ENCODE measurements at regions not wholly inside any gene's neighbourhood (a gene's known extent, or its start where the extent isn't known, plus 50 kb on each side); places are given as distances from the start of the nearest gene placed in this dataset.

DNA sequence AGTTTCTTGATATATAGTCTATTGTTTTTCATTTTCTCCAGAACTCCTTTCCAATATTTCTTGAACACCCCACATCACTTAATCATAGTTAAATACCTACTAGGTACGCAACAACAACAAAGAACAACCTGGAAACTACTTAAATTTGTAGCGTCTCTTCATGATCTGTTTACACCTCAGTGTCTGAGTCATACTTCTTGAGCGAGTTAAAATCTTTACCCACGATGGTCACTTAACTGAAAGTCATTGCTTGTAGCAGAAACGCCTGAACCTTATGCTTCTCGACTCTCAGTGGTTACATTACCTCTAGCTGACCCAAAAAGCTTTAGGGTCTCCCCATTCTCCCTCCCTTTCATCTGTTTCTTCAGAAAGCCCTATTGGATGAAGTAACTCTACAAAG lies 131.3 kb downstream of the EN1 start:
- H3K9me3 ChIP-seq (replicated peaks; ENCODE audit: control insufficient read depth, insufficient read depth, low read depth, low read length): no peaks in the 10 kb centered on the region
- no peaks in the 10 kb centered on the region for H3K9me1 ChIP-seq (ENCODE audit: control insufficient read depth, insufficient read depth, low read length)
- TF ChIP-seq JUND (IDR thresholded peaks at IDR 0.05; ENCODE audit: borderline replicate concordance, low read depth, low read length): peak; percentile 66
- TF ChIP-seq JUND (tag; IDR thresholded peaks at IDR 0.05; ENCODE audit: borderline replicate concordance, low read depth, low read length): 0 out of 3 replicates have a peak, but pooled peaks have one; percentile 56
- TF ChIP-seq, protein P1, sequence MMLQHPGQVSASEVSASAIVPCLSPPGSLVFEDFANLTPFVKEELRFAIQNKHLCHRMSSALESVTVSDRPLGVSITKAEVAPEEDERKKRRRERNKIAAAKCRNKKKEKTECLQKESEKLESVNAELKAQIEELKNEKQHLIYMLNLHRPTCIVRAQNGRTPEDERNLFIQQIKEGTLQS (IDR thresholded peaks at IDR 0.05): peak; percentile 43; the same call in 1 of the 2 replicates
- TF ChIP-seq, protein P1 (CRISPR knock-in tag; conservative IDR thresholded peaks at IDR 0.05): no peak
- no peak for TF ChIP-seq ZFP1 (CRISPR knock-in tag; IDR thresholded peaks at IDR 0.05)
- TF ChIP-seq FOSL1 (tag; conservative IDR thresholded peaks at IDR 0.05): peak; percentile 68
- TF ChIP-seq HDAC6 (IDR thresholded peaks at IDR 0.05; ENCODE audit: low read depth, low read length): no peak
- 14% methylated on average over 6 of the region's 6 CpGs for WGBS (ENCODE audit: insufficient coverage, low coverage, missing lambda C conversion rate)
- H3K9ac ChIP-seq (ENCODE audit: insufficient read depth in 1 of 2, low read depth in 2 of 2, low read length in 2 of 2): no peak overlapping the region
- H3K27me3 ChIP-seq (ENCODE audit: control insufficient read depth in 2 of 2, insufficient read depth in 2 of 2, low read length in 2 of 2): no peaks in the 10 kb centered on the region
- no peaks in the 10 kb centered on the region for H4K20me1 ChIP-seq (replicated peaks; ENCODE audit: control insufficient read depth, insufficient read depth, low read length)
- peaks cover 5 to 13% of the 10 kb centered on the region in 2 experiments; a peak in 3 of 5 replicates for H3K4me1 ChIP-seq (replicated peaks in 1 of 2; ENCODE audit: control insufficient read depth in 2 of 2, insufficient read depth in 2 of 2, low read length in 2 of 2)
- CTCF ChIA-PET (ENCODE audit: low intra/inter-chr PET ratio): no interaction called here
- ATAC-seq: no peak
- H3K4me3 ChIP-seq: no peak overlapping the region
- in situ Hi-C loops (cut with MboI): no loop called here
- DNase-seq (ENCODE audit: extremely low read depth in 1 of 4, low spot score in 3 of 4): no peak
- POLR2A ChIA-PET: no interaction called here
- H3K36me3 ChIP-seq (ENCODE audit: control insufficient read depth, insufficient read depth, low read length): no peaks in the 10 kb centered on the region
- intact Hi-C loops (cut with micrococcal nuclease): no loop called here
- no peak overlapping the region for H2AFZ ChIP-seq (ENCODE audit: low read depth, low read length)
- no peak overlapping the region for H3K27ac ChIP-seq (ENCODE audit: extremely low read depth, low read depth, low read length)
- H3K79me2 ChIP-seq (ENCODE audit: control insufficient read depth, insufficient read depth, low read length): no peaks in the 10 kb centered on the region
- no peak overlapping the region for H3K4me2 ChIP-seq (ENCODE audit: insufficient read depth, low read length)
- FAIRE-seq: no peak
- BruUV-seq (replicated peaks): no TSS peak

Measured in K562 (cell line).